Uterus (tissue), 2 donors: ENCODE measurements at regions not wholly inside any gene's neighbourhood (a gene's known extent, or its start where the extent isn't known, plus 50 kb on each side); places are given as distances from the start of the nearest gene placed in this dataset.

ENCODE experiments used
- POLR2A ChIP-seq, 2 donors: fragments of 450-650 bp; IDR thresholded peaks; one replicate each; pipeline ENCODE4 v1.6.1; 2016; ENCODE audit warnings: antibody characterized with exemption in 2 of 2, mild to moderate bottlenecking in 1 of 2, moderate library complexity in 1 of 2
- TF ChIP-seq, protein P1 (sequence below), 4 experiments: fragments of 200-600 bp in 2 of 4; fragments of 450-650 bp in 2 of 4; sonication (generic) in 2 of 4; IDR thresholded peaks; one replicate each; pipeline ENCODE4 v1.5.1; 2016 to 2019; ENCODE audit warnings: antibody characterized with exemption in 4 of 4, mild to moderate bottlenecking in 2 of 4, moderate library complexity in 1 of 4

- TF ChIP-seq, protein P1, sequence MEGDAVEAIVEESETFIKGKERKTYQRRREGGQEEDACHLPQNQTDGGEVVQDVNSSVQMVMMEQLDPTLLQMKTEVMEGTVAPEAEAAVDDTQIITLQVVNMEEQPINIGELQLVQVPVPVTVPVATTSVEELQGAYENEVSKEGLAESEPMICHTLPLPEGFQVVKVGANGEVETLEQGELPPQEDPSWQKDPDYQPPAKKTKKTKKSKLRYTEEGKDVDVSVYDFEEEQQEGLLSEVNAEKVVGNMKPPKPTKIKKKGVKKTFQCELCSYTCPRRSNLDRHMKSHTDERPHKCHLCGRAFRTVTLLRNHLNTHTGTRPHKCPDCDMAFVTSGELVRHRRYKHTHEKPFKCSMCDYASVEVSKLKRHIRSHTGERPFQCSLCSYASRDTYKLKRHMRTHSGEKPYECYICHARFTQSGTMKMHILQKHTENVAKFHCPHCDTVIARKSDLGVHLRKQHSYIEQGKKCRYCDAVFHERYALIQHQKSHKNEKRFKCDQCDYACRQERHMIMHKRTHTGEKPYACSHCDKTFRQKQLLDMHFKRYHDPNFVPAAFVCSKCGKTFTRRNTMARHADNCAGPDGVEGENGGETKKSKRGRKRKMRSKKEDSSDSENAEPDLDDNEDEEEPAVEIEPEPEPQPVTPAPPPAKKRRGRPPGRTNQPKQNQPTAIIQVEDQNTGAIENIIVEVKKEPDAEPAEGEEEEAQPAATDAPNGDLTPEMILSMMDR (IDR thresholded peaks at IDR 0.05) = no peak
- no peak for TF ChIP-seq POLR2A (IDR thresholded peaks at IDR 0.05)
Measured at GRCh38 chr1:191875994-191876393, 282.3 kb upstream of the RGS18 start.
